ENCODE measurements at regions not wholly inside any gene's neighbourhood (a gene's known extent, or its start where the extent isn't known, plus 50 kb on each side); places are given as distances from the start of the nearest gene placed in this dataset.

DNA sequence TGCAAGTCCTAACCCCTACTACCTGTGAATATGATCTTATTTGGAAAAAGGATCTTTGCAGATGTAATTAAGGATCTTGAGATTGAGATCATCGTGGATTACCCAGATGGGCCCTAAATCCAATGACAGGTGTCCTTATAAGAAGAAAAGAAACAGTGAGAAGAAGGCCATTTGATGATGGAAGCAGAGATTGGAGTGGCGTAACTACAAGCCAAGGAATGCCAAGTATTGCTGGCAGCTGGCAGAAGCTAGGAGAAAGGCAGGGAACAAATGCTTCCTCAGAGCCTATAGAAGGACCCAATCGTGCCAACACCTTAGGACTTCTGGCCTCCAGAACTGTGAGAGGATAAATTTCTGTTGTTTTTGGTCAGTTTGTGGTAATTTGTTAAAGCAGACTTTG lies 70.1 kb upstream of the PALM2AKAP2 start:
- Histone ChIP-seq H3K9me3 (replicated peaks) (no peaks in the 10 kb centered on the region), H3K27me3 (ENCODE audit: low read depth) (no peaks in the 10 kb centered on the region), H3K27ac (replicated peaks) (no peak overlapping the region), H3K4me3 (no peak overlapping the region), H3K36me3 (no peaks in the 10 kb centered on the region), H3K4me1 (peaks cover 44% of the 10 kb centered on the region)
- intact Hi-C loops (cut with micrococcal nuclease): no loop called here
- no peak for DNase-seq
- TF ChIP-seq CTCF (IDR thresholded peaks at IDR 0.05; ENCODE audit: borderline replicate concordance): no peak

- H3K36me3 ChIP-seq: no peaks in the 10 kb centered on the region
- DNase-seq: no peak
Observed at GRCh38 chr9:109710830-109711229, 69.2 kb upstream of the PALM2AKAP2 start.

DNA sequence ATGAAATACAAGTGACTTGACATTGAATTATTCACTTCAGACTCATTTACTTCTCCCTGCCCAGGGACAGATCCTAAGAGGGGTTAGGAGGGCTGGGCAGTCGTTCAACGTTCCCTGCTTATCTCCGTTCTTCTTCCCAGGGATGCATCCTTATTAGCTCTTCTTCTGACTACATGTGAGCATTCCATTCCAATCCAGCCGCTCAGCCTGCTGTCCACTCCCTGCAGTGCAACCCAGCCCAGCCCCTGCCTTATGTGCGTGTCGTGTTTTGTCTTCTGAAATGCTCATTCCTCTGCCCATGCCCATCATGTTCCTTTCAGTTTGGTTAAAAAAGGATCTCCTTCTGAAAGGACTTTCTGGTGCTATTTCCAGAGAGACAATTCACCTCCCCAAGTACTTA lies 64.7 kb upstream of the PALM2AKAP2 start:
- H3K4me1 ChIP-seq: peaks cover 8% of the 10 kb centered on the region
- intact Hi-C loops (cut with micrococcal nuclease): no loop called here
- no peak for TF ChIP-seq CTCF (IDR thresholded peaks at IDR 0.05; ENCODE audit: borderline replicate concordance)
- no peak for DNase-seq
- H3K27me3 ChIP-seq (ENCODE audit: low read depth): no peaks in the 10 kb centered on the region
- H3K36me3 ChIP-seq: no peaks in the 10 kb centered on the region
- H3K4me3 ChIP-seq: no peak overlapping the region
- H3K27ac ChIP-seq (replicated peaks): no peak overlapping the region
- H3K9me3 ChIP-seq (replicated peaks): no peaks in the 10 kb centered on the region

More at GRCh38 chr9:109710830-109711229, 69.2 kb upstream of the PALM2AKAP2 start:
- intact Hi-C loops (cut with micrococcal nuclease): no loop called here
- H3K9me3 ChIP-seq (replicated peaks): no peaks in the 10 kb centered on the region
- no peak for TF ChIP-seq CTCF (IDR thresholded peaks at IDR 0.05; ENCODE audit: borderline replicate concordance)
- H3K27ac ChIP-seq (replicated peaks): no peak overlapping the region
- H3K4me3 ChIP-seq: no peak overlapping the region
- no peaks in the 10 kb centered on the region for H3K27me3 ChIP-seq (ENCODE audit: low read depth)
- peaks cover 44% of the 10 kb centered on the region for H3K4me1 ChIP-seq

DNA sequence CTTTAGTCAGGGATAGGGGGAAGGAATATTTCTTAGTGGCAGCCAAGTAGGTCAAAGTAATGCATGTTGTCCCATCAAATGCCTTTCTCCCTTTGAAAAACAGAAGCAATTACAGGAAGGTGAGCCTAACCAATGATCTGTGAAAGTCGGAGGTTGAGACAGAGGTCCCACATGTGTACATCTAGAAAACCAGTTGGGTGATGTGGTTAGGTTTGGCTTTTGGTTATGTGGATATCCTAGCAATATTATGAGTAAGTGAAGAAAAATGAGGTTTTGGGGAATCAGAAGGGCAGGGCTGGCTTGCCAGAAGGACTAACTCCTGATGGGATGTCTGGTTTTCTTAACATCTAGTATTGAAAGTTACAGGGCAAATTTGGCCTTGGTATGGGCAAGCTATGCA lies 63.4 kb upstream of the PALM2AKAP2 start:
- intact Hi-C loops (cut with micrococcal nuclease): no loop called here
- H3K36me3 ChIP-seq: no peaks in the 10 kb centered on the region

DNA sequence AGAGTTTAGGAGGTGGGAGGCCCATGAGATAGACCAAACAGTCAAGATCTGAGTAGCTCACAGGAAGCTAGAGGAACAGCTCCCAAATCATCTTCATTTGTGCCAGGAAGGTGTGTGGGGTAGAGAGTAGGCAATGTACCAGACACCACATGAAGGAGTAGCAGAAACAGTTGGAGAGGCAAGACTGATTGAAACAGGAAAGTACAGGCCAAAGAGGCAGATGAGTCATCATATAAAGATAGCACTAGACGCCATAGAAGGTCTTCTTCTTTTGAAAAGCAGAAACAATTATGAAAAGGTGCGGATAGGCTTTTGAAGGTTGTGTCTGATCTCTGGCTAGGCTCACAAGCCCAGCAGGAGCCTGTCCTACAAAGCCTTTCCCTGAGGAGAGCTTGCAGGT lies 62.7 kb upstream of the PALM2AKAP2 start:
- Histone ChIP-seq H3K4me1 (no peaks in the 10 kb centered on the region), H3K36me3 (no peaks in the 10 kb centered on the region), H3K4me3 (no peak overlapping the region), H3K27me3 (ENCODE audit: low read depth) (peaks cover under 1% of the 10 kb centered on the region), H3K9me3 (replicated peaks) (no peaks in the 10 kb centered on the region), H3K27ac (replicated peaks) (no peak overlapping the region)
- intact Hi-C loops (cut with micrococcal nuclease): no loop called here
- no peak for DNase-seq
- TF ChIP-seq CTCF (IDR thresholded peaks at IDR 0.05; ENCODE audit: borderline replicate concordance): no peak

More for the DNA sequence above, 63.4 kb upstream of the PALM2AKAP2 start:
- H3K9me3 ChIP-seq (replicated peaks): no peaks in the 10 kb centered on the region
- TF ChIP-seq CTCF (IDR thresholded peaks at IDR 0.05; ENCODE audit: borderline replicate concordance): no peak
- H3K27me3 ChIP-seq (ENCODE audit: low read depth): no peaks in the 10 kb centered on the region
- no peak overlapping the region for H3K27ac ChIP-seq (replicated peaks)
- H3K4me3 ChIP-seq: no peak overlapping the region
- H3K4me1 ChIP-seq: no peaks in the 10 kb centered on the region
- no peak for DNase-seq

DNA sequence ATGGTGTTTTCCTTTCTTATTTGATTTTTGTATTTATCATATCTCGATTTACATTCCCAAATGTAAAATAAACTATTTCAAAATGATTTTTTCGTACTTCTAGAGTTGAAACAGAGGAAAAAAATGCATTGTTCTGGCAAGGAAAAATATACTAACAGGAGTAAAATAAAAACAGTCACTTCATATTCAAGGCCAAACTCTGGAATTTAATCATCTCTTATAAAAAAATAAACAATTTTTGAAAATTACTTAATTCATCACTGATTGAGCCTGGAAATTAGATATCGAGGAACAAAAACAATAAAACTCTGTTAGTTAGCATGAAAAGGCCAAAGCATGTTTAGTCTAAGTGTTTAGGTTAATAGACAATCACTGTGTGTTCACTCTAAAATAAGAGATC lies 61.1 kb upstream of the PALM2AKAP2 start:
- intact Hi-C loops (cut with micrococcal nuclease): no loop called here
- no peak for TF ChIP-seq CTCF (IDR thresholded peaks at IDR 0.05; ENCODE audit: borderline replicate concordance)
- Histone ChIP-seq H3K4me1 (no peaks in the 10 kb centered on the region), H3K4me3 (no peak overlapping the region), H3K27ac (replicated peaks) (no peak overlapping the region), H3K9me3 (replicated peaks) (no peaks in the 10 kb centered on the region), H3K27me3 (ENCODE audit: low read depth) (peaks cover 8% of the 10 kb centered on the region), H3K36me3 (no peaks in the 10 kb centered on the region)
- no peak for DNase-seq
